ENCODE measurements at regions not wholly inside any gene's neighbourhood (a gene's known extent, or its start where the extent isn't known, plus 50 kb on each side); places are given as distances from the start of the nearest gene placed in this dataset.

- TF ChIP-seq POLR2A (IDR thresholded peaks at IDR 0.05; ENCODE audit: low read depth, low read length) = no peak
- no peak for DNase-seq (ENCODE audit: insufficient read length, low spot score)
- FAIRE-seq = no peak
Measured at GRCh38 chr2:191618046-191618780, 59.7 kb upstream of the NABP1 start.

- DNase-seq (ENCODE audit: insufficient read length, low spot score) (no peak), FAIRE-seq (no peak)
- no peak for TF ChIP-seq POLR2A (IDR thresholded peaks at IDR 0.05; ENCODE audit: low read depth, low read length)
Measured at GRCh38 chr2:191618786-191619185, 59.1 kb upstream of the NABP1 start.

- no peak for TF ChIP-seq POLR2A (IDR thresholded peaks at IDR 0.05; ENCODE audit: low read depth, low read length)
- DNase-seq (ENCODE audit: insufficient read length, low spot score) (no peak), FAIRE-seq (peak; percentile 84)
Measured at GRCh38 chr2:191620144-191620543, 57.8 kb upstream of the NABP1 start.

- TF ChIP-seq POLR2A (IDR thresholded peaks at IDR 0.05; ENCODE audit: low read depth, low read length) = no peak
- DNase-seq (ENCODE audit: insufficient read length, low spot score) (no peak), FAIRE-seq (no peak)
Measured at GRCh38 chr2:191622374-191623320, 55.3 kb upstream of the NABP1 start.

- no peak for TF ChIP-seq POLR2A (IDR thresholded peaks at IDR 0.05; ENCODE audit: low read depth, low read length)
- DNase-seq (ENCODE audit: insufficient read length, low spot score) = no peak
- FAIRE-seq = peak; percentile 23
Measured at GRCh38 chr2:191625016-191625415, 52.9 kb upstream of the NABP1 start.

GRCh38 chr2:191625446-191625845 lies 52.5 kb upstream of the NABP1 start:
- DNase-seq (ENCODE audit: insufficient read length, low spot score) (no peak), FAIRE-seq (no peak)

GRCh38 chr2:191626497-191627151 lies 51.3 kb upstream of the NABP1 start:
- DNase-seq (ENCODE audit: insufficient read length, low spot score) = no peak
- TF ChIP-seq POLR2A (IDR thresholded peaks at IDR 0.05; ENCODE audit: low read depth, low read length) = no peak
- FAIRE-seq = peak; percentile 80

More at GRCh38 chr2:191625446-191625845, 52.5 kb upstream of the NABP1 start:
- no peak for TF ChIP-seq POLR2A (IDR thresholded peaks at IDR 0.05; ENCODE audit: low read depth, low read length)

GRCh38 chr2:191627518-191627917 lies 50.4 kb upstream of the NABP1 start:
- FAIRE-seq (no peak), DNase-seq (ENCODE audit: insufficient read length, low spot score) (no peak)
- no peak for TF ChIP-seq POLR2A (IDR thresholded peaks at IDR 0.05; ENCODE audit: low read depth, low read length)
